GM18498 (cell line): ENCODE measurements at regions not wholly inside any gene's neighbourhood (a gene's known extent, or its start where the extent isn't known, plus 50 kb on each side); places are given as distances from the start of the nearest gene placed in this dataset.

ENCODE experiments used
- ATAC-seq: cut with Tn5 transposase; IDR thresholded peaks from one replicate; pipeline ENCODE4 v1.9.1; 2021; ENCODE audit warnings: mild to moderate bottlenecking, moderate library complexity; ENCODE audit not compliant: unreplicated experiment

DNA sequence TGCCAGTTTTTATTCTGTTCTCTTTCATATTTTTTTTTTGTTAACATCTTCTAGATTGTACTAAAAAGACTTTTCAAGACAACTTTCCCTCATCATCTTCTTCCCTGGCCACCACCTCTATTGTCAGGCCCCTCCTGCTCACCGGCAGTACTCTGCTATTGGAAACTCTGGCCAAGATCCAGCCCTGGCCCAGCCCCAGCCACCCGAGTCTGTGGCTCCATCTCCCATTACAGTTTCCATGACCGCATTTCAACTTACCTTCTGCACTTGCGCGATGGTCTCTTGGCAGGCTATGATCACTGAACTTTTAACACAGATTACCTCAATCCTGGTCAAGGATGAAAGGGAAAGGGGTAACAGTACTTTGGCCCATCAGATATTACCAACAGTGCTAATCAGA, 137.7 kb upstream of the POM121L12 start:
- no peak for ATAC-seq

DNA sequence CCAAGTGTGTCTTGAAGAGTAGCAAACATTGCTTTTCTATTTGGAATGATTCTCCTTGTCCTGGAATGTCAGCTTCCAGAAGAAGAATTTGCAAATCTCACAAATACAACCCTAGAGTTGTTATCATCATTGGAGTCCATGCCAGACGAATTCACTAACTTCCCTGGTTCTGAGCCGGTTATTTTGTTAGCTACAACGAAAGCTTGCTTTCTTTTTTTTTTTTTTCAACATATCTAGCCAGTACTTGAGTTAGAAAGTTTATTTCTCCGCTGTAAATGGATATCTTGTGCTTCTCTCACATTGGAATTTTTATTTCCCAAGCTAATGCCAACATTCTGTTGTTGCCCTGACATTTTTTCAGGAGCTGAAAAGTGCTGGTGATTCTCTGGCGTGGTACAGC, 138.1 kb upstream of the POM121L12 start:
- no peak for ATAC-seq

DNA sequence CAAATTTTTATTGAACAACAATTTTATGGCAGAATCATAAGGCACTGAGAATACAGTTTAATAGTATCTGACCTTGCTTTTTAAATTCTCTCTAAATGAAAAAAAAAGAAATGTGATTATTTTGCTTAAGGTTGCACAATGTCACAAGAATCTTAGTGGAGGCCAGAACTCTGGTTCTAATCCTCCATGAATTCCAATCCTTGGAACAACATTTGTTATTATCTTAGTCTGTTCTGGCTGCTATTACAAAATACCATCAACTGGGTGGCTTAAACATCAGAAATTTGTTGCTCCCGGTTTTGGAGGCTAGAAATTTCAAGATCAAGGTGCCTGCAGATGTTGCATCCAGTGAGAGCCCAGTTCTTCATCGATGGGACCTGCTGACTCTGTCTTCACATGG, 158.2 kb upstream of the POM121L12 start:
- no peak for ATAC-seq

DNA sequence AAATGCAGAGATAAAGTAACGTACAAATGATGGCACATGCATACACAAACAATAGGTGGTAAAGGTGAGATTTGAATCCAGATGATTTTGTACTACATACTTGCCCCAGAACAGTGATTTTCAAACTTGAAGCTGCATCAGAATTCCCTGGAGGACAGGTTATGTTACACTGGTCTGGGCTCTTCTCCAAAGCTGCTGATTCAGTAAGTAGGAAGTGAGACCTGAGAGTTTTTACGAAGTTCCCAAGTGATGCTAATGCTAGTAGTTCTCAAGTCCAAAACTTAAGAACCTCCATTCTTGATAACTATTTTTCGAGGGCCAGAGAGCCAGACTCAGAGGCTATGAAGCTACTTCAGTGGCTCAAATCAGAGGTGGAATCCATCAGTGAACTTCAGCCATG, 159.0 kb upstream of the POM121L12 start:
- no peak for ATAC-seq

DNA sequence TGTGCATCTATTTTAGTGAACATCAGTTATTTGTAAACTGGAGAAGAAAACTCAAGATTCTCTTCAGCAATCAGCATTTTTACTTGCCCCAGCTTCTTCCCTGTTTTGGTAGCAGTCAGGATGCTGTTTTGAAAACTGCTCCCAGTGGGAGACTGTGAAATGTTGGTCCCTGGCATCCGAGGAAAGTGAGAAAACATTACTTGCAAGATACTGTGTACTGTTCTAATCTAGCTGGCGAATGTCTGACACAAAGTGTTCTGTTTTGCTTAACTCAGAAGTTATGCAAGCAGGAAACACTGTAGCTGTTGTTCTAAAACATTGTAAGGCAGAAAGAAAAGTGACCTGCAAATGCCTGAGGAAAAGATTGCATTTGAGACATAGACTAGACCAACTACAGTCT, 171.8 kb upstream of the POM121L12 start:
- no peak for ATAC-seq

DNA sequence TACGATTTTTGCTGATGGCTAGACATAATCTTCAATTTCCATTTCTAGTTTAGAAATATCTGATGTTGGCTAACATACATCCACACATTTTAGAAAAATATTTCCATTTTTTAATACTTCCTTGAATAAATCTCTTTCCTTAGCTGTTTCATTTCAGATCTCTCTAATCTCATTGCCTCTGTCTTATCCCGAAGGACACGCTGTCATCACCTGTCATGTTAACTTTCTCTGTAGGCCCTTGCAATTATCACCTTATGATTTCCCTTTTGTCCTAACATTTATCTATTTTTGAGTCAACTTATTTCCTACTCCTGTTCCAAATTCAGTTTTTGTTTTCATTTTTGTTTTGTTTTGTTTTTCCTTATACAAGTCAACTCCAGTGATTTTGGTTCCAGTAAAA, 173.1 kb upstream of the POM121L12 start:
- no peak for ATAC-seq

DNA sequence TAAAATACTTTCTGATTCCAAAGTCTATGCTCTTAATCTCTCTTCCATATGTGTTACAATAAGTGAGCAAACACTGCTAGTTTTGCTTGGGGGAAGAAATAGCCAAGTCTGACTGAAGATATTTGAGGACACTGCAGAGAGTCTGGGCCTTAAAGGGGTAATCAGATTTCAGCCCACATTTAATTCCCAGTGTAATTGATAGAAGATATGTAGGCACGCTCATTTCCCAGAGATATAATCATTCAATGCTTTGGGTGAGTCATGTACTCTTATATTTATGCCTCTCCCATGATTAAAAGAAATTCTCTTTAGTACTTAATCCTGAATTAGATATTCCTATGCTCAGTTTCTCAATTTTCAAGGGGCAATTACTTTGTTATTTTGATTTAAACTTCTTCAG, 178.1 kb upstream of the POM121L12 start:
- no peak for ATAC-seq

DNA sequence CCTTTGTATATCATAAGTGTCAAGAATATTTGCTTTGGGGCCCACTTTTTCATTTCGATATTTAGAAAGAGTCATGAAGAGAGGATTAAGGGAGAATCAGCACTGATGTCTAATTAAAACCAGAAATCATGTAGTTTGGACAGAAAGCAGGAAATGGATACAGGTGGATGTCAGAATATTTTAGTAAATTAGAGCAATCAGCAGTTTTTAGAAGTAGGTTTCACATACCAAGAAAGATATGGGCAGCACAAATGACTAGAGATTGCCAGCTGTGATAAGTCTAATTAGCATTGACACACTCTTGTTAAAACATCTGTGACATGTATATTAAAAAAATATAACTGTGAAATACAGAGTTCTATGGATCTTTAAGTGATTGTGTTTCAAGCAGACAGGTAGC, 180.8 kb upstream of the POM121L12 start:
- no peak for ATAC-seq

DNA sequence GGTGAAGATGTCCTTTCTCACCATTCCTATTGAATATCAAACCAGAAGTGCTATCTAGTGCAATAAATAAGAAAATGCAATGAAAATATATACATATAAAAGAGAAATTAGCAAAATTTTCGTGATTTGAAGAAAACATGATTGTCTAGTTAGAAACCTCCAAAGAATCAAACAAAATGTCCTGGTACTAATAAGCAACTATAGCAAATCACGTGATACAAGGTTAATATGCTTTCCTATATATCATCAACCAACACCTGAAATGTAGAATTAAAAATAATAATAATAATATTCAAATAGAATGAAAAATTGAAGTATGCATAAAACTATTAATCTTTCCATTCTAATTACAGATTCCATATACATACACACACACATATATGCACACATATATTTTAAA, 183.9 kb upstream of the POM121L12 start:
- no peak for ATAC-seq

DNA sequence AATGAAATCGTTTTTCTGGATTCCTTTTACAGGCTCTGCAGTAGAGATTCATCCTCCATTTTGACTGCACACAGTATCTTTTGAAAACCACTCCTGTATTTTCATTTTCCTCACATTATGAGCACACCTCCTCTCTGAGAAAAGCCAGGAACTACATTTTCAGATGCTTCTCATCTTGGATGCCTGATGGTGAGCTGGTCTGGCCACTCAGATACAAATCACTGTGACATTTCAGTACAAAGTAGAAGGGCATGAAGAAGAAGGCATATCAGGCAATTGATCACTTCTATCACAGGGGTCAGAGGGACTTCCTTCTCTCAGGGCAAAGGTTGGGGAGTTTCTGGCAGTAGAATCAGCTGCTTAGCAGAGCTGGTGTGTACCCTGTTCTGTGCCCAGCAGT, 192.0 kb upstream of the POM121L12 start:
- no peak for ATAC-seq

DNA sequence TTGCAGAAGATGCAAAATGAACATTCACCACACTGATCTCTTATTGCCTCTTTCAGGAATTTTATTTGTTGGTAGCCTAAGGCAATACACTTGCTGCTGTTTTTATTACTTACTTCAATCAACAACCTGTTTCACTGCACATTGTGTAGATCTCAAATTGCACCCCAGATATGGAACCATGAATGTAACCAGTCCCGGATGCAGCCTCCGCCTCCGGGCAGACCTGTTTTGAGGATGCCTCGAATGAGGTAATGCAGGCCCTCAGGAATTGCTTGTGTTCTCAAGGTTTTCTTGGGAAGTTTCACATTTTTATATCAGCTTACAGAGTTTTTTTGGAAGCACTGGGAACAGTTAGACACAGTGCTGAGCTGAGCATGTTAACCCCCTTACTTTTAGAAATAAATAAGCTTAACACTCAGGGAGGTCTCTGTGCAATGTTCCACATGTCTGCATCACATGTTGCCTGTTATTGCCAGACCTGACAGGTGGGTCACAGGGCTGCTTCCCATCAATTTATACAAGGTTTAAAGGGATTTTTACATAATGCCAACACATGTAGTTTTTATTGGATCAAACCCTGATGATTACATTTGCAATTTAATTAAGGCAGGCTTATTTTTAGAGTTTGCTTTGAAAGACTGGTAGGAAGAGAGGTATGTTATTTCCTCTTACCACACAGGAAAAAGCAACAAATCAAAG, 193.1 kb upstream of the POM121L12 start:
- ATAC-seq, result no peak

DNA sequence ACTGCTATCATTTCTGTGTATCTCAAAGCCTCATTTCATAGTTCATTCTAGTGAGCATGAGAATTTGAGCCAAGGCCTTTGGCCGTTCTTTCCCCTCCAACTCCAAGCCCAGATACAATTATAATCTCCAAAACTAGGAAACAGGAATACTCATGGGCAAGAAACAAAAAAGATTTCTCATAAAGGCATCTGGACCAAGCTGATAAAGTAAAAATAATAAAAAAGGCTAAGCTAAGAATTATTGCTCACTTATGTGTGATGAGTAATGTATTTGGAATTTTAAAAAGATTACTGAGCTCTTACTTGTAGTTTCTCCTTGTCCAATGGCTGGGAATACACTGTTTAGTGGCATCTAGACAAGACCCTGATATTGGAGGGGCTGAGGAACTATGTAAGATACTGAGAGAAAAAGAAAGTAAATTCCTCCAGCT, 196.4 kb upstream of the POM121L12 start:
- no peak for ATAC-seq

DNA sequence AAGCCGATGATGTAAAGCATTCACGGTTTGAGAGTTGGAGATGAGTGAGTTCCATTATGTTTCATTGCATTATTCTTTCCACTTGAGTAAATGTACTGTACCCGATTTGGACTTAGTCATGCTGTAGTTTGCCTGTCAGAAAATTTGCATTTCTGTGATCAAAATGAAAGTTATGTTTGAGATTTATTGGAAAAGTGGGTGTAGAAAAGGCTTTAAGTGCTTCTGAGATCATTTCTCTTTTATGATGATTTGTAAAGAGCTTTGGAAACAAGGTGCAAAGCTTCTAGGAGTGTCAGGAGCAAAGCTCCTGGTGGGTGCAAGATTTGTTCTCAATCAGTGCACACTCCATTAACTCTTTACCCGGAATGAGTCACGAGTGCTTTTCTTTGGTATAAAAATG, 204.1 kb upstream of the POM121L12 start:
- ATAC-seq, result no peak

DNA sequence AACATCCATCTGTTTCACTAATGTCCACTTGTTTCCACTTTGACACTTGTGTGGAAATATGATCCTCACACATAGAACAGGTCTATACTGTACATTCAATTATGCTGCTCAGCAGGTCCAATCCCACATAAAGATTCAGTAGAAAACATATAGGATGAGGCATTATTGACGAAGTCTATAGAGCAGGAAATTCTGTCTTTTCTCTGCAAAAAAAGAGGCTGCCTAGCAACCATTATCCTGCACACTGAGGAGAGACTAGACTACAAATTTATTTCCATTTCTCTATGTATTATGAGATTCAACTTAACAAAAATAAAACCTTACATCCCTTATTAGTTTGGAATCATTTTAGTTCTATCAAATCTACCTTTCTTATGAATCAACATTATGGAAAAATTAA, 204.6 kb upstream of the POM121L12 start:
- ATAC-seq, result no peak

DNA sequence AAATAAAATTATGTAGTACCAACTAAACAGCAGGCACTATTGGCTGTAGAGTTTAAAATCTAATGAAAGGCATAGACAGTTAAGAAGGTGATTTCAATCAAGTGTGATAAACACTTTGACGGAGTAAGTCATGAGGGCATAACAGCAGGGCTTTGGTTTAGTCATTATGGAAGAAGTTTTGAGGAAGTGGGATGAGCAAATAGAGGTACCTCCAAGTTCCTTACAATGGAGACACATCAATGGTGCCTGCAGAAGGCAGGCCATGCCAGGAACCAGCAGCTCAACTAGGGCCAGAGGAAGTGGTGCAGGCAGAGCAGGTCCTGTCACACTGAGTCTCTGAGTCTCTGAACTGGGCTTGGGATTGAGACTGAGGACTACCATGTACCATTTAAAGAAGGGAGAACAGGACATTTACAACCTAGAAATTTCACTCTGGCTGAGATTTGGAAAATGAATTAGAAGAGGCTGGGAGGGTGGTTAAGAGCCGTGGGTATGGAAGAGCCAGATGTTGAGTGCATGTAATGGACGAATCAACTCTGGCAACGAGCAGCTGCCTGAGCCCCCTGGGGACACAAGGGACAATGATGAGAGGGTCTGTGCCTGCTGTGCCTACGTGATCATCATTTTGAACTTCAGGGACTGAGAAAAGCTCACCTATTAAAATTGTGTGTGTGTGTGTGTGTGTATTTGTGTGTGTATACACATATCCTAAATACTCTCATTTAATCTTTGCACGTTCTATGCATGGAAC, 208.7 kb upstream of the POM121L12 start:
- no peak for ATAC-seq

DNA sequence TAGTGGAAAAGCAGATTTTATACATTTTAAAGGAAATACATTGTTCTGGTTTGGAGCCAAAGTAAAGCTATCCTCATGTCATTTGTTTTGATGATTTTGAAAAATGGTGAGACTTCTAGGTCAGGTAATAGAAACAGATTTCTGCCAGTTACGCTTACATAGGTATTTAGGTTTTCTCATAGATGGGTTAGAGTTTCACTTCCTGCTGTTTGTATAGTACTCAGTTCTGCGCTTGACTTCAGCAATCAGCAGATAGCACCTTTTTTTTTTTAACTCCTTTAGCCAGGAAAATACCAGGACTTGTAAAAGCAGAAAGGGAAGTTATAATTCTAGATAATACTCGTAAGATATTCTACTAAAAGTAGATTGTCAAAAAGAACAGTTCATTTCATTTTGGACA, 209.8 kb upstream of the POM121L12 start:
- ATAC-seq, result no peak

DNA sequence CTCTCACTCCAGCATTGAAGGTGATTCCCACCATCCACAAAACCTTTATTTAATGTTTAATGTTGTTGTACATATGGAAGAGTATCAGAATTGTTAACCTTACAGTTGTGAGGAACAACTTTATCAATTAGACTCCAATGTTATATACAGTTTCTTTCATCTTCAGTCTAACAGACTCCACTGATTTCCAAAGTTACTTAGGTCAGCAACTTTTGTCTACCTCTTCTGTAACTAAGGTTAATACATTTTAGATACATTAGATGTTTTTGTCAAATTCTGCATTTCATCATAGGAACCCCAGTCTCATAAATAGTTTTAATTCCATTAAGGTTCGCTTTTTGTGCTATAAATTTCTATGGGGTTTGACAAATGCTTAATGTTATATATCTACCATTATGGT, 223.9 kb upstream of the POM121L12 start:
- ATAC-seq, result no peak

DNA sequence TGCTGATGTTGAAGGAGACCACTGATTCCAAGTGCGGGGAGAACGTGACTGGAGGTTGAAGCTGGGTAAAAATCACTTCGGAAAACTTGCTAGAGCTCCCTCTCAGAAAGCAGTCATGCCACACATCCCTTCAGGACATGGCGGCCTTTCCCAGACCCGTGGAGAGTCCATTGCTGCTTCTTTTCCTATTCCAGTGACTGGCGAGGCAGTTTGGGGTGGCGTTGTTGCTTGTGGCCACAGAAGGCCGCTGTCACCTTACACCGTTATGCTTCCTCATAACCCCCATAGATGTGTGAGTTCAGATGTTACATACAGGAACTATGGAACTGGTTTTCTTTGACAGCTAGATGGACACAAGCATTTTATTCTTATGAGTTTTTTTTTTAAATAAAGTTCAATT, 235.6 kb upstream of the POM121L12 start:
- no peak for ATAC-seq

DNA sequence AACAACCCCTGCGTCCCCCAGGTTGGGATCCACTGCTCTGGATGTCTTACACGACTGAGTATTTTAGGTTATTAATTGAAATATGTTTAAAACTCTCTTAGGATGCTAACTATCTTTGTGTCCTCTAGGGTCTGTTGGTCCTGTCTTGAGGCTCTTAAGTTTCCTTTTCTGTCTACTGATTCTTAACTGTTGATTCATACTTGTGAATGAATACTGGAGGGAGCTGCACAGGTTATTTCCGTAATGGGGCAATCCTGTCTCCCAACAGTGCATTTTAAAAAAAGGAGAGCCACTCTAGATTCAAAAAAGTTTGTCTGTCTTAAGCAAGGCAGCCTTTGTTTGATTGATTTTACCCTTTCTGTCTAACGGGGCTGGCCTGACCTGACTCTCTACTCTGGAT, 237.6 kb upstream of the POM121L12 start:
- no peak for ATAC-seq

DNA sequence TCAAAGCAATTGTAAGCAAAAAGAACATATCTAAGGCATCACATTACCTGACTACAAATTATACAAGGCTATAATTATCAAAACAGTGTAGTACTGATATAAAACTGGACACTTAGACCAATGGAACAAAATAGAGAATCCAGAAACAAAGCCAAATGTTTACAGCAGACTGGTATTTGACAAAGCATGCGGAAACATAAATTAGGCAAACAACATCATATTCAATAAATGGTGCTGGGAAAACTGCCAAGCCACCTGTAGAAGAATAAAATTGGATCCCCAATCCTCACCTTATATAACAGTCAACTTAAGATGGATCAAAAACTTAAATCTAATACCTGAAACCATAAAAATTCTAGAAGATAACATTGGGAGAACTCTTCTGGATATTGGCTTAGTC, 240.8 kb upstream of the POM121L12 start:
- ATAC-seq, result no peak

DNA sequence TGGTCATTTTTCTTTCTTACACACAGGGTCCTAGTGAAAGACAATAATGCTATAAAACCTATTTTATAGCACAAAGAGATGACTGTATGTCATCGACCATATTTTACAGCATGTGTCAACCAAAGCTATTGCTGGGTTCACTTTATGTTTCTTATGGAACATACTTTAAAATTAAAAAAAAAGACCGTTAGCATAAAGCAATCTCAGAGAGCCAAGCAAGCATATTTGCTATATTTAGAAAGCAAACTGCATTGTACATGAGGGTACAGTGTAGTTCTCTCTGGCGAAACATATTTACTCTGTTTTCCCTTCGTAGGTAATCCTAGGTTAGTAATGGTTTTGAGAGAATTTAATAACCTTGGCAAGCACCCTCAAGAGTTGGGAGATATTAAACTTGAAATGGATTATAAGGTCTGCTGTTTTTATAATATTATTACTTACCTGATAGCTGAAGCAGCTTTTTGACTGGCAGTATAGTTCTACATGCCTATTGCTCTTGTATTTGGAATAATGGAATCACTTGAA, 244.2 kb upstream of the POM121L12 start:
- ATAC-seq, result no peak

DNA sequence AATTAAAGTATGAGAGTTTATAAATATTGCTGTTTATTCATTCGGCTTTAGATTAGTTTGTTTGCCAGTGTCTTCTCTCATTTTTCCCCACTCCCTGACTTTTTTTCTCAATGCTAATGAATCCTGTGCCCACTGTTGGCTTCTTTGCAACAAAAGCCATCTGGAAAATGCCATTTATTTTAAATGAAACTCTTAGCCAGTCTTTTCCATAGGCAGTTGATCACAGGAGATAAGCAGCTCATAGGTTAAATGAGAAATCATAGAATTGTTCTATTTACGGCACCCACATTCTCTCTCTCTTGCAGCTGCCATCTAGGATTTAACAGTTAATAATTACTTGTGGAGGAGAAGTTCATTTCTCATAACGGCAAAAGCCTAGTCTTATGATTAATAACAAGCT, 249.3 kb upstream of the POM121L12 start:
- no peak for ATAC-seq
